ENCODE measurements at regions not wholly inside any gene's neighbourhood (a gene's known extent, or its start where the extent isn't known, plus 50 kb on each side); places are given as distances from the start of the nearest gene placed in this dataset.

- H2AFZ ChIP-seq (ENCODE audit: low read depth, low read length) = no peak overlapping the region
- H3K79me2 ChIP-seq (ENCODE audit: control insufficient read depth, insufficient read depth, low read length) = no peaks in the 10 kb centered on the region
- no peaks in the 10 kb centered on the region for H3K9me1 ChIP-seq (replicated peaks; ENCODE audit: control insufficient read depth, extremely low read depth, insufficient read depth, low read length)
- H3K4me2 ChIP-seq (ENCODE audit: insufficient read depth, low read length) = no peak overlapping the region
- ChIA-PET CTCF (no interaction called here), POLR2A (no interaction called here)
- H3K4me3 ChIP-seq (replicated peaks in 1 of 3; ENCODE audit: insufficient read depth in 1 of 3, low read depth in 1 of 3, low read length in 3 of 3) = no peak overlapping the region
- H3K27me3 ChIP-seq (ENCODE audit: control insufficient read depth in 2 of 2, insufficient read depth in 2 of 2, low read length in 2 of 2) = no peaks in the 10 kb centered on the region
- H4K20me1 ChIP-seq (replicated peaks; ENCODE audit: control insufficient read depth, extremely low read depth, insufficient read depth, low read length) = no peaks in the 10 kb centered on the region
- BruUV-seq (replicated peaks) = no TSS peak
- no peaks in the 10 kb centered on the region for H3K4me1 ChIP-seq (ENCODE audit: control insufficient read depth, extremely low read depth, insufficient read depth, low read length)
- TF ChIP-seq EZH2 (IDR thresholded peaks at IDR 0.05; ENCODE audit: borderline replicate concordance, low read depth, low read length, severe bottlenecking) (no peak), FOS (IDR thresholded peaks at IDR 0.05; ENCODE audit: borderline replicate concordance, insufficient read depth, low read length) (no peak), CTCF (IDR thresholded peaks at IDR 0.05; ENCODE audit: extremely low read depth in 1 of 2, insufficient read depth in 1 of 2, low read depth in 1 of 2, low read length in 2 of 2) (no peak), MYC (IDR thresholded peaks at IDR 0.05; ENCODE audit: low read depth, low read length) (no peak), POLR2A (IDR thresholded peaks at IDR 0.05; ENCODE audit: low read depth, low read length) (no peak), GATA2 (IDR thresholded peaks at IDR 0.05; ENCODE audit: insufficient read depth, insufficient read length, low read depth, low read length) (no peak), JUN (IDR thresholded peaks at IDR 0.05; ENCODE audit: borderline replicate concordance, insufficient read depth, insufficient read length, low read depth) (no peak), POLR2AphosphoS5 (IDR thresholded peaks at IDR 0.05; ENCODE audit: insufficient read depth, low read depth, low read length) (no peak), MAX (IDR thresholded peaks at IDR 0.05; ENCODE audit: insufficient read depth, insufficient read length) (no peak)
- H3K36me3 ChIP-seq (ENCODE audit: control insufficient read depth in 2 of 2, extremely low read depth in 1 of 2, insufficient read depth in 2 of 2, low read length in 2 of 2) = no peaks in the 10 kb centered on the region
- DNase-seq (ENCODE audit: low read depth, low spot score) (no peak), FAIRE-seq (no peak)
- no peak overlapping the region for H3K9ac ChIP-seq (replicated peaks; ENCODE audit: extremely low read depth, insufficient read depth, low read length)
- H3K27ac ChIP-seq (ENCODE audit: insufficient read depth, low read depth, low read length) = no peak overlapping the region
- intact Hi-C loops (cut with micrococcal nuclease) (no loop called here), dilution Hi-C loops (cut with MboI; ENCODE audit: extremely low pct_ligation_motif_present, low sequenced_read_pairs) (no loop called here)
- H3K9me3 ChIP-seq (replicated peaks; ENCODE audit: control insufficient read depth, insufficient read depth, low read length) = peaks cover 3% of the 10 kb centered on the region
These were observed 136.3 kb upstream of the CXXC4 start for GRCh38 chr4:104631000-104631399.

Measured in endothelial cell of umbilical vein (primary cell).